ELR (cell line): ENCODE measurements at regions not wholly inside any gene's neighbourhood (a gene's known extent, or its start where the extent isn't known, plus 50 kb on each side); places are given as distances from the start of the nearest gene placed in this dataset.

Source experiments
- DNase-seq: peaks from one replicate; pipeline ENCODE4 v3.0.0-alpha.2; 2015; ENCODE audit warnings: low read depth

DNA sequence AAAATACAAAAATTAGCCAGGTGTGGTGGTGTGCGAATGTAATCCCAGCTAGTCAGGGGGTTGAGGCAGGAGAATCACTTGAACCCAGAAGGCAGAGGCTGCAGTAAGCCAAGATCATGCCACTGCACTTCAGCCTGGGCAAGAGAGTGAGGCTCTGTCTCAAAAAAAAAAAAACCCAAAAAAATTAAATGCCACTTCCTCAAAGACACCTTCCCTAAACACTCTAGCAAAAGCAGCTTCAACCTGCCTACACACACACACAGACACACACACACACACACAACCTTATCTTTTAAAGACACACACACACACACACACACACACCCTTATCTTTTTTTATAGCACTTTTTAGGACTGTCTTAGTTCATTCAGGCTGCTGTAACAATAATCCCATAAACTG lies 201.7 kb upstream of the PSMD7 start:
- DNase-seq: no peak

DNA sequence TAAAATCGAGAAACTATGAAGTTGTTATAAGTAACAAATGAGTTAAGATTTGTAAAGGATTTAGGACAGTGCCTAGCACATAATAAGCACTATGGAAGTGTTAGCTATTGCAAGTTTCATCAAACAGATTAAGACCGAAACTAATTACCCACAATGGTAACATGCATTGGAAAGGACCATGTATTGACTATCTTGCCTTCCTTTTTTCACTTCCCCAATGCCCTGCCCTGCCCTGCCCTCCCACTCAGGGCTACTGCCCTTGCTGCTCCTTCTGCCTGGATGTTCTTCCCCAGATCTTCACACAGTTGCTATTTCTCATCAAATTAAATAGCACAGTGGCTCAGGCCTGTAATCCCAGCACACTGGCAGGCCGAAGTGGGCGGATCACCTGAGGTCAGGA lies 202.1 kb upstream of the PSMD7 start:
- no peak for DNase-seq

DNA sequence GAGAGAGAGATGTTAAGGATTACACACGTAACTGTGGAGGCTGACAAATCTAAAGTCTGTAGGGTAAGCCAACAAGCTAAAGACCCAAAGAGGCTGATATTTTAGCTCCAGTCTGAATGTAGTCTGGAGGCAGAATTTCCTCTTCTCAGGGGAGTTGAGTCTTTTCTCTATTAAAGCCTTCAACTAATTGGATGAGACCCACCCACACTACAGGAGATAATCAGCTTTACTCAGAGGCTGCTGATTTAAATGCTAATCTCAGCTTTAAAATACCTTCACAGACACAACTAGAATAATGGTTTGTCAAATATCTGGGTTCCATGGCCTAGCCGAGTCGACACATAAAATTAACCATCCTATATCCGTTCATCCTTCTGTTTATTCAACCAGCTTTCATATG lies 204.3 kb upstream of the PSMD7 start:
- DNase-seq: no peak

DNA sequence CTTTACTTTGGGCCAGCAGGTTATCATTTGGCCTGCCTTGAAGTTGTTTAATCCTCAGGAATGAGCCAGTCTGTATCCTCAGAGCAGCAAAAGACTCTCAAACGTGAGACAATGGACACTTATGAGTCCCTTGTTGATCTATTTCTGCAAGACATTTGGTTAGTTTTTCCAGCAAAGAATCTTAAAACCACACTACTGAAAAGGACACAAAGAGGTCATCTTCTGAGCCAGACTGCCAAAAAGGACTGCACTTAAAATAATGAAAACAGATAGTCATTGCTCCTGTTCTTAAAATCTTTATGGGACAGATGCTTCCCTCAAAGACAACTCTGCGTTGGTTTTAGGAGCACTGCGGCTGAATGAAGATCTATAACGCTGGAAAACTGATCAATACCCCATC lies 205.7 kb upstream of the PSMD7 start:
- no peak for DNase-seq

DNA sequence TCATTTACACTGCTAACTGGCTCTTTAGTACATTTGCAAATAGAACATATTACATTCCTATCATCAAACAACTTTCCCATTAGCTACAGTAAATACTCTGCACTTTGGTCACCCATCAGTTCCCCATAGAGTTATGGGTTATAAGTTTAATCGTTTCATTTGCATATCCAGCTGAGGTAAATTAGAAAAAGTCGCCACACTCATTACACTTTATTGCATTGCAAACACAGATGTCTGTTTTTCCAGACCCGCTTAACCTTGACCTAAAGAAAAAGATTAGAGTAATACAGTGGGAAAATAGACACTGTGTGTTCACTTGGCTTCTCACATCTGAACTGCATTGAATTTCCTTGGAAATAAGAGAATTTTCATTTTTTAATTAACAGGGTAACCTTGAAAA lies 213.1 kb upstream of the PSMD7 start:
- DNase-seq: no peak

DNA sequence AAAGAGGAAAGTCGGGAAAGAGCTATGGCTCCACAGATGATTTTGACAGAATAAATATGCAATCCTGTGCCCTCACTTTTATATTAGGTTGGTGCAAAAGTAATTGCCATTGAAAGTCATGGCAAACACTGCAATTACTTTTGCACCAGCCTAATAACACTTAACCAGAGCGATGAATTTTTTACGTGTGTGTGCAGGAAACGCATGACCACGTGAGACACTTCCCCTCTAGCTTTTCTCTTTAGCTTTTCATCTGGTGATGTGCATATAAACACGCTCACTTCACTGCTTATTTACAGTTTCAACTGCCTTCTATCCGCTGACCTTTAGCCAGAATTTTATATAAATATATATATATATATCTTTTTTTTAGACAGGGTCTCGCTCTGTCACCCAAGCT lies 216.3 kb upstream of the PSMD7 start:
- no peak for DNase-seq

DNA sequence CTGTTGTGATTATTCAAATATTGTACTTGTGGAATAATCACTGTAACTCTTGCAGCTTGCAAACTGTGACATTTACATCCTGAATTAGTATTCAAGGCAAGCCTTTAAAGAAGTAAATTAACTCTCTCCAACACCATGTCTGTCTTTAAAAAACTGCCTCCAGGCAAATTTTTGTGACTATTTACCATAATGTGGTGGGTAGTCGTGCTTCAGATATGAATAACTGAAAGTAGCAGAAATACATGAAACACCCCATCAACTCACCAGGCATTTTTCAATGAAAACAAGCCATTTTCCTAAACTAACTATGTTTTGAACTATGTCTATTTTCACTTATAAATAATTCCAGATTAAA lies 217.4 kb upstream of the PSMD7 start:
- DNase-seq: no peak

- DNase-seq: no peak
Observed at GRCh38 chr16:74078511-74079231, 217.9 kb upstream of the PSMD7 start.

- no peak for DNase-seq
Observed at GRCh38 chr16:74076568-74076967, 220.0 kb upstream of the PSMD7 start.

- DNase-seq: no peak
Observed at GRCh38 chr16:74075393-74075792, 221.2 kb upstream of the PSMD7 start.

GRCh38 chr16:74073456-74073855 lies 223.2 kb upstream of the PSMD7 start:
- DNase-seq: no peak

DNA sequence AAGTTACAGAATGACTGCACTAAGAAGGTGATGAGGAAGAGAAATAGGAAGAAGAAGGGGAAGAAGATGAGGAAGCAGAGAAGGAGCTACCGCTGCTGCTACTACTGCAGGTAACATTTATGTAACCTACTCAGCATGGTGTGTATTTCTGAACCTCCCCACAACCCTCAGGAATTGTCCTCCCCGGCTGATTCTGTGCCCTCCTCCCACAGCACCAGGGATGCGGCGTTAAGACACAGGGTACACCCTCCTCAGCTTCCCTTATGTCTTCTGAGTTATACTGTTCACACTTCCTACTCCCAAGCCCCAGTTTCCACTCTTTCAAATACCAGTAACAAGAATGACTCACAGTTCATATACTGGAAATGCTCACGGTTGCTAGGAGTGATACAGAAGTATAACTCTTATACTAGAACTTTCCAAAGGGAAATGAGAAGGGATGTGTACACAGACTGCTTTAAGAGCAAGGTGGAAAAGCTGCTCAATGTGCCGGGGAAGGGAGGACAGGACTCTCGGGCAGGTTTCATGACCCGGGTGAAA lies 224.5 kb upstream of the PSMD7 start:
- DNase-seq: no peak

- no peak for DNase-seq
Observed at GRCh38 chr16:74070237-74070636, 226.4 kb upstream of the PSMD7 start.

DNA sequence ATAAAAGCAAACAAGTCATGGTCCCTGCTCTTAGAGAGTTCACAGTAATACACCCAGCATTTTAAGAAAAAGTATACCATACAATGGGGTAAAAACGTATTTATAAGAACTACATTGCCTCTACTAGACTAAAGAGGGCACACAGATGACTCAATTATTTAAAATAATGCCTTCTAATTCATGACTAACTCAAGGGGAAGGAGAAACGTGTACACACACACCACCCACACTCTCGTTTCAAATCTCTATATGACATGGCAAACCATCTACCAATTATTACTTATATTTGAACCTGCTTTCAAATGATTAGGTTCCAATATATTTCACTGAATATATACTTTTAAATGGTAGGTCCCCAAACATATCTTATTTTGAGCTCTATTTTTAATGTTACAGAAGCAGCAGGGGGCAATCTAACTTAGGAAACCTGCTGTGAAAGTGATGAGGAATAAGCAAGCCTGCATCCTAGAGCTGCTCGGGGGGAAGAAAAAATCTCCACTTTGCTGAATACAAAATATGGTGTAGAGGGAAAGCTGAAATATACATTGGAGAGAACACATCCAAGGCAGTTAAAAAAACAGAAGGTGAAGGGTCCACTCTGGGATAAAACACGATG lies 232.4 kb upstream of the PSMD7 start:
- peak; percentile 1 for DNase-seq

DNA sequence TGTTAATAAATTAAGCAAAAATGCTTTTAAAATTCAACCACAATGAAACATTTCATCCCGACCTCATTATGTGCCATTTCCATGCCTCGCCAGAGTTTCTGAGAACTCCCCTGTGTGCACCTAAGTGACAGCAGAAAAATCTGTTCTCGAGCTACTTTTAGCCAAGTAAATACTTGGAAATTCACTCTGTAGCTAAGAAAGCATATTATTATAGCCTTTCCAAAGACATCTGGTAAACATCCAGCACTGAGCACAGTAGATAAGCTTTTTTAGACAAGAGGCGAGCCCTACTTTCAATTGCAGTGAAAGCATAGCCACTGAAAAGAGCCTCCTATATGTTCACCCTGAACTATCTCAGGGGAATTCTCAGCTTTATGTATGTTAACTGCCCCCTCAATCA lies 242.8 kb upstream of the PSMD7 start:
- no peak for DNase-seq

GRCh38 chr16:74053312-74053711 lies 243.3 kb upstream of the PSMD7 start:
- no peak for DNase-seq

GRCh38 chr16:74052016-74052415 lies 244.6 kb upstream of the PSMD7 start:
- DNase-seq: no peak

DNA sequence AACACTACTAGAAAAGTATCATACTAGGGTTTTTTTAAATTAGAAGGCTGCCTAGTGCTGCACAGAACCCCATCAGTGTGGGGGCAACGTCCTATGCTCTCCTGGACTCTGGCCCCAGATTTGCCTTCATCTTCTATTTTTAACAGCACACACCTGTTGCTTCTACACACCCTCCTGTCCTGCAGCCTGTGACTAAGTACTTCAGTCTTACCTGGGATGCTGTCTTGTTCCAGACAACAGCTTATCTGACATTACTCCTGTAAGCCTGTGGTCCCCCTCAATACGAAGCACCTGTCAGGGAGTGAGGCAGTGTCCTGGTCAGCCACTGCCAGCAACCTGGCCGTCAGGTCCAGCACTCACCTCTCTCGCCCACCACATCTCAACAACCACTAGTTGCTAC lies 247.6 kb upstream of the PSMD7 start:
- DNase-seq: no peak

DNA sequence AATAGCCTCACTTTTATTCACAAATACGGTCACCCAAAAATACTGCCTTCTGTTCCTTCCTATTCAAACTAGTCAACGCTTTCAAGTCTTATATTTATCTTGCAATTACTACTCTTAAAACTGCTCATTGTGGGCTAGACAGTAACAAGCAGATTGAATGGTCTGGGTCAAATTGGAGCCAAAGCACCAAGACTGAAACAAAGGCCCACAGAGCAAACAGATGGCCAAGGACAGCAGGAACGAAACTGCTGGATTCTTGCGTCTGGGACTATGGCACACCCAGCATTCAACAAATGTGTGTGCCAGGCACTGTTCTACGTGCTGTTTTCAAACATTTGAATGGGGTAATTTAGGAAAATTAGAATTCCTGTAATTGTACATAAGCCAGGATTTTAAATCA lies 250.1 kb upstream of the PSMD7 start:
- DNase-seq: no peak

DNA sequence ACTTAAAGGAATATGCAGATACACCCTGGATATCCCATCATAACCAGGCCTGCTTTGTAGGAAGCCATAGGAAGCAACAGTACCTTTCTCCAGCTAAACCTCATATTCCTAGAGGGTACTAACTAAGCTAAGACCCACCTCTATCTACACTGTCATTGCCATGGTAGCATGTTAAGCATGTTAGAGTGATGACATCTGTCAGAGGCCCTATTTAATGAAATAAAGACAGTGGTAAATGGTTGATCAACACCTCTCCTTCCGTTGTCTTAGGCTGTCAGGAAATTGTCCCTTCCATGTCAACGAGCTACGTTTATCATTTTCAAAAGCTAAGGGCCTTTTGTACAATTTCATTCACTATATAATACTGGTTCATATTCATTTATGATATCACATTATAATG lies 251.1 kb upstream of the PSMD7 start:
- no peak for DNase-seq

DNA sequence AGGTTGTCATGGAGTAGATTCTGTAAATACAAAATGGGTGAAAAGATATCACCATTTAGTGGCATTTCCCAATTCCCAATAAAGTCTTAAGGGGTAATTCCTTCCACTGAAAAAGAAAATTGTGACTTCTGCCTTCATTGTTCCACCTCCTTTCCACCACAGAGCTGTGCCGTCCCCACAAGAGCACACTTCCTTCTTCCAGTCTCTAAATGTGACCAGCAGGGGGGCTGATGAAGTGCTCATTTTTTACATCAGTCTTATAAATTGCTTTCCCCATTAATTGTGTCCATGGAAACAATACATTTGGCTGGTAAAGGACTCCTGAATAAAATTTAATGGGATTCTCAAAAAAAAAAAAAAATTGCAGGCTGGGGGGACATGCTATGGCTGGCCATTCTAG lies 260.8 kb upstream of the PSMD7 start:
- DNase-seq: peak; percentile 20

DNA sequence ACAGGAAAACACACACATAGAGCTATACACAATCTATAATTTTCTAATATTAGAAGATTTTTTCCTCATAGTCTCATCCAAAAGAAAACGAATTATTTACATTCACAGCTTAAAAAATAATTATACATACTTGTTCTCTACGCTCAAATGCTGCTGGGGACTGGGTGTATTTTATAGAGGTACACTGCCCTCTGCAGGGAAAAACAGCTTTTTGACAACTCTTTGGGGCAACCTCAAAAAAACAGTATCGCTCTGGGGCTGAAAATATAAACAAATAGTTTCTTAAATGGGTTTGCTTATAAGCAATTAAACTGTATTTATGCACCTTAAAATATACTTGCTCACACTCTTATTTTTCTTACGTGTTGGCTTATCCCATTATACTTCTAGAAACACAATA lies 261.8 kb upstream of the PSMD7 start:
- DNase-seq: peak; percentile 20

DNA sequence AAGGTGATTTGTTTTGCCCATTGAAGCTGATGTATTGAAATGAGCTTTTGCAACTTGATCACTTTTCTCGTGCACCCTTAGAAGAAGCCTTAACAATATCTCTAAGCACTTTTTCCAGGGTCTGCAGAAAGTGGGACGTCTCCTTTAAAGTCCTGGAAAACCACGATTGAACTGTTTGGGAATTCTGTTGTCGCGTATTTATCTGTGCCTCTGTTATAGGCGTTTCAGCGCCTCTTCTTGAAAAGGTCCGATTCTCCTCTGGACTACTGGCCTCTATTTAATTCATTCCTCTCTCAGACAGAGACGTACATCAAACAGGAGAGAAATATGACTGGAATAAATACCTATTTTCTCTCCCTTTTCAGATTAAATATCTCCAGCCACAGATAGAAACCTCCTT lies 262.4 kb upstream of the PSMD7 start:
- DNase-seq: no peak

DNA sequence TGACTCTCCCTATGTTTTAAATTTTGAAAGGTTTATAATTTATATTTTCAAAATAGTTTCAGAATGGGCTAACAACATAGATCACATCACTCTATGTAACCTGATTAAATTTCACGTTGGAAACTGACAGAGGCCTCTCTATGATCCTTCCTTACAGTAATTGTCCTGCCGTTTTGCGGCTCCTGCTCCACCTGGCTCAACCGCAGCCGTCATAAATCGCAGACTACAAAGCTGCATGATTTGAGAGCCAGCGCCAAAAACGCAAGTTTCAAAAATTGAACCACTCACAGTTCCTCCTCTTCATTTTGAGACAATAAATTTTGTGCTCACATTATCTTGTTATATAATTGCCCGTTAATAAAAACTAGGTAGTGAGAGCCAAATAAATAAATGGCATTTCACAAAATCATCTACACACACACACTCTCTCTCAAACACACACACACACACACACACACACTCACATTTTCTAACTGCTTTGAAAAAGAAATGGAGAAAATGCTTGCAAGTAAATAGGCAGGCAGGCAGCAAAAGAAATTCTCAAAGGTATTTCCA lies 263.1 kb upstream of the PSMD7 start:
- no peak for DNase-seq
